ENCODE measurements at regions not wholly inside any gene's neighbourhood (a gene's known extent, or its start where the extent isn't known, plus 50 kb on each side); places are given as distances from the start of the nearest gene placed in this dataset.

GRCh38 chr4:29005838-29006237, 1714.3 kb upstream of the PCDH7 start:
- no peak for TF ChIP-seq CTCF (conservative IDR thresholded peaks at IDR 0.05; ENCODE audit: low read depth, low read length)
- no peak for DNase-seq (ENCODE audit: low read depth)
- no peak overlapping the region for H3K4me3 ChIP-seq (ENCODE audit: low read depth, low read length)

- no peak for TF ChIP-seq CTCF (conservative IDR thresholded peaks at IDR 0.05; ENCODE audit: low read depth, low read length)
- DNase-seq (ENCODE audit: low read depth) = no peak
- no peak overlapping the region for H3K4me3 ChIP-seq (ENCODE audit: low read depth, low read length)
Measured at GRCh38 chr4:29009908-29010307, 1710.3 kb upstream of the PCDH7 start.

- no peak for DNase-seq (ENCODE audit: low read depth)
- TF ChIP-seq CTCF (conservative IDR thresholded peaks at IDR 0.05; ENCODE audit: low read depth, low read length) = no peak
- no peak overlapping the region for H3K4me3 ChIP-seq (ENCODE audit: low read depth, low read length)
Measured at GRCh38 chr4:29013341-29013740, 1706.8 kb upstream of the PCDH7 start.

- DNase-seq (ENCODE audit: low read depth) = no peak
- no peak overlapping the region for H3K4me3 ChIP-seq (ENCODE audit: low read depth, low read length)
- no peak for TF ChIP-seq CTCF (conservative IDR thresholded peaks at IDR 0.05; ENCODE audit: low read depth, low read length)
Measured at GRCh38 chr4:29014555-29014954, 1705.6 kb upstream of the PCDH7 start.

- TF ChIP-seq CTCF (conservative IDR thresholded peaks at IDR 0.05; ENCODE audit: low read depth, low read length) = no peak
- no peak overlapping the region for H3K4me3 ChIP-seq (ENCODE audit: low read depth, low read length)
- no peak for DNase-seq (ENCODE audit: low read depth)
Measured at GRCh38 chr4:29033703-29034102, 1686.5 kb upstream of the PCDH7 start.

GRCh38 chr4:29037501-29037900, 1682.7 kb upstream of the PCDH7 start:
- TF ChIP-seq CTCF (conservative IDR thresholded peaks at IDR 0.05; ENCODE audit: low read depth, low read length) = no peak
- H3K4me3 ChIP-seq (ENCODE audit: low read depth, low read length) = no peak overlapping the region
- DNase-seq (ENCODE audit: low read depth) = no peak

GRCh38 chr4:29043411-29043810, 1676.8 kb upstream of the PCDH7 start:
- no peak overlapping the region for H3K4me3 ChIP-seq (ENCODE audit: low read depth, low read length)
- DNase-seq (ENCODE audit: low read depth) = no peak
- no peak for TF ChIP-seq CTCF (conservative IDR thresholded peaks at IDR 0.05; ENCODE audit: low read depth, low read length)
